Neuron (in vitro differentiated cells): ENCODE measurements at regions not wholly inside any gene's neighbourhood (a gene's known extent, or its start where the extent isn't known, plus 50 kb on each side); places are given as distances from the start of the nearest gene placed in this dataset.

Experiments used
- H2AFZ ChIP-seq: one replicate; pipeline ENCODE4 v1.6.1; 2013; ENCODE audit warnings: low read depth, mild to moderate bottlenecking, inconsistent platforms, low read length, moderate library complexity
- H3K27me3 ChIP-seq: one replicate; pipeline ENCODE4 v1.6.1; 2013; ENCODE audit warnings: low read length; ENCODE audit not compliant: insufficient read depth
- H3K36me3 ChIP-seq: one replicate; pipeline ENCODE4 v1.6.1; 2013; ENCODE audit warnings: low read length; ENCODE audit not compliant: insufficient read depth
- H3K4me1 ChIP-seq: one replicate; pipeline ENCODE4 v1.6.1; 2013; ENCODE audit warnings: low read length; ENCODE audit not compliant: insufficient read depth
- H3K4me3 ChIP-seq: 2 replicates; pipeline ENCODE4 v1.5.1; 2013; ENCODE audit warnings: mild to moderate bottlenecking, low read length, moderate library complexity
- H3K9me3 ChIP-seq: one replicate; pipeline ENCODE4 v1.6.1; 2013; ENCODE audit warnings: low read length

GRCh38 chr15:77851691-77852090 is 219.0 kb upstream of the LINGO1 start:
- peaks cover 10% of the 10 kb centered on the region for H3K27me3 ChIP-seq
- no peak overlapping the region for H3K4me3 ChIP-seq
- no peaks in the 10 kb centered on the region for H3K9me3 ChIP-seq
- no peak overlapping the region for H2AFZ ChIP-seq
- no peaks in the 10 kb centered on the region for H3K4me1 ChIP-seq
- H3K36me3 ChIP-seq: no peaks in the 10 kb centered on the region

GRCh38 chr15:77851086-77851485 is 218.4 kb upstream of the LINGO1 start:
- no peaks in the 10 kb centered on the region for H3K36me3 ChIP-seq
- no peaks in the 10 kb centered on the region for H3K4me1 ChIP-seq
- H3K27me3 ChIP-seq: peaks cover 10% of the 10 kb centered on the region
- no peaks in the 10 kb centered on the region for H3K9me3 ChIP-seq
- H2AFZ ChIP-seq: no peak overlapping the region
- no peak overlapping the region for H3K4me3 ChIP-seq

GRCh38 chr15:77846986-77847385 is 214.3 kb upstream of the LINGO1 start:
- H3K36me3 ChIP-seq: no peaks in the 10 kb centered on the region
- no peaks in the 10 kb centered on the region for H3K9me3 ChIP-seq
- H3K4me3 ChIP-seq: no peak overlapping the region
- H3K4me1 ChIP-seq: no peaks in the 10 kb centered on the region
- peaks cover 2% of the 10 kb centered on the region for H3K27me3 ChIP-seq
- H2AFZ ChIP-seq: no peak overlapping the region

DNA sequence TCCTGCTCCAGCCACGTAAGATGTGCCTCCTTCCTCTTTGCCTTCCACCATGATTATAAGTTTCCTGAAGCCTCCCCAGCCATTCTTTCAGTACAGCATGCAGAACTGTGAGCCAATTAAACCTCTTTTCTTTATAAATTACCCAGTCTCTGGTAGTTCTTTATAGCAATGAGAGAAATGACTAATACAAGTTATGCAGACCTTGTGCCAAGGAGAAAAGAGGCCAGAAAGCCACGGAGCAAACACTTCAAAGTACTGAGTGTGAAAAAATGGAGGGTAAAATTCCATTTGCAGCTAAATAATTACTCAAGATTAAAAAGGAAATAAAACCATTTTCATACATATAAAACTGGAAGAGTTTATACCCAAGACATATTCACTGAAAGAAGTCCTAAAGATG is 213.6 kb upstream of the LINGO1 start:
- no peak overlapping the region for H3K4me3 ChIP-seq
- H3K27me3 ChIP-seq: no peaks in the 10 kb centered on the region
- no peaks in the 10 kb centered on the region for H3K36me3 ChIP-seq
- no peaks in the 10 kb centered on the region for H3K4me1 ChIP-seq
- H2AFZ ChIP-seq: no peak overlapping the region
- no peaks in the 10 kb centered on the region for H3K9me3 ChIP-seq

DNA sequence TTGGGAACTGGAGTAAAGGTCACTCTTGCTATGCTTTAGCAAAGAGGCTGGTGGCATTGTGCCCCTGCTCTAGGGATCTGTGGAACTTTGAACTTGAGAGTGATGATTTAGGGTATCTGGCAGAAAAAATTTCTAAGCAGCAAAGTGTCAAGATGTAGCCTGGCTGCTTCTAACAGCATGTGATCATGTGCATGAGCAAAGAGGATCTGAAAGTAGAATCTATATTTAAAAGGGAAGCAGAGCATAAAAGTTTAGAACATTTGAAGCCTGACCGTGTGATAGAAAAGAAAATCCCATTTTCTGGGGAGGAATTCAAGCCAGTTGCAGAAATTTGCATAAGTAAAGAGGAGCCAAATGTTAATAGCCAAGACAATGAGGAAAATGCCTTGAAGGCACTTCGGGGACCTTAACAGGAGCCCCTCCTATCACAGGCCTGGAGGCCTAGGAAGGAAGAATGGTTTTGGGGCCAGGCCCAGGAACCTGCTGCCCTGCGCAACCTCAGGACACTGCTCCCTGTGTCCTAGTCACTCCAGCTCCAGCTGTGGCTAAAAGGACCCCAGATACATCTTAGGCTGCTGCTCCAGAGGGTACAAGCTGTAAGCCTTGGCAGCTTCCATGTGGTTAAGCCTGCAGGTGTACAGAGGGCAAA is 212.2 kb upstream of the LINGO1 start:
- no peaks in the 10 kb centered on the region for H3K4me1 ChIP-seq
- no peaks in the 10 kb centered on the region for H3K9me3 ChIP-seq
- H3K27me3 ChIP-seq: no peaks in the 10 kb centered on the region
- H2AFZ ChIP-seq: no peak overlapping the region
- no peak overlapping the region for H3K4me3 ChIP-seq
- H3K36me3 ChIP-seq: no peaks in the 10 kb centered on the region

DNA sequence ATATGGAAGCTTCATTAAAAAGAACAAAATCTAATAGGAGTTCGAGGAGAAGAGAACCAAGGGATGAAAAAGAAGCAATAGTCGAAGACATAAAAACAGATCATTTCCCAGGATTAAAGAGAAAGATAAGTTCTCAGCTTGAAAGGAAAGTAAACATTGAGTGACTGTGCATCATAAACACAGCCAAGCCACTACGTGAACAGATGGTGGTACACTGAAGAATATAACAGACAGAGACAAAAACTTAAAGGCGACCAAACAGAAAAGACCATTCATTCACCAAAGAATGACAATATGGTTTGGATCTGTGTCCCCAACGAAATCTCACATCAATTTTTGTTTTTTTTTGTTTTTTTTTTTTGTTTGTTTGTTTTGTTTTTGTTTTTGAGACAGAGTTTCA is 210.8 kb upstream of the LINGO1 start:
- Histone ChIP-seq H2AFZ (no peak overlapping the region), H3K4me3 (no peak overlapping the region), H3K4me1 (no peaks in the 10 kb centered on the region), H3K9me3 (no peaks in the 10 kb centered on the region), H3K36me3 (no peaks in the 10 kb centered on the region), H3K27me3 (no peaks in the 10 kb centered on the region)

- no peaks in the 10 kb centered on the region for H3K27me3 ChIP-seq
- no peaks in the 10 kb centered on the region for H3K4me1 ChIP-seq
- H3K36me3 ChIP-seq: no peaks in the 10 kb centered on the region
- no peak overlapping the region for H3K4me3 ChIP-seq
- no peak overlapping the region for H2AFZ ChIP-seq
- no peaks in the 10 kb centered on the region for H3K9me3 ChIP-seq
Observed at GRCh38 chr15:77840991-77841775, 208.5 kb upstream of the LINGO1 start.

GRCh38 chr15:77839970-77840905 is 207.5 kb upstream of the LINGO1 start:
- no peak overlapping the region for H2AFZ ChIP-seq

GRCh38 chr15:77839456-77839855 is 206.7 kb upstream of the LINGO1 start:
- Histone ChIP-seq H3K27me3 (no peaks in the 10 kb centered on the region), H3K4me1 (no peaks in the 10 kb centered on the region), H2AFZ (no peak overlapping the region), H3K36me3 (no peaks in the 10 kb centered on the region), H3K9me3 (no peaks in the 10 kb centered on the region), H3K4me3 (no peak overlapping the region)

More at GRCh38 chr15:77839970-77840905, 207.5 kb upstream of the LINGO1 start:
- no peak overlapping the region for H3K4me3 ChIP-seq
- H3K4me1 ChIP-seq: no peaks in the 10 kb centered on the region
- no peaks in the 10 kb centered on the region for H3K27me3 ChIP-seq
- no peaks in the 10 kb centered on the region for H3K36me3 ChIP-seq
- no peaks in the 10 kb centered on the region for H3K9me3 ChIP-seq

GRCh38 chr15:77838595-77838994 is 205.9 kb upstream of the LINGO1 start:
- Histone ChIP-seq H2AFZ (no peak overlapping the region), H3K9me3 (no peaks in the 10 kb centered on the region), H3K27me3 (no peaks in the 10 kb centered on the region), H3K4me3 (no peak overlapping the region), H3K36me3 (no peaks in the 10 kb centered on the region), H3K4me1 (no peaks in the 10 kb centered on the region)

DNA sequence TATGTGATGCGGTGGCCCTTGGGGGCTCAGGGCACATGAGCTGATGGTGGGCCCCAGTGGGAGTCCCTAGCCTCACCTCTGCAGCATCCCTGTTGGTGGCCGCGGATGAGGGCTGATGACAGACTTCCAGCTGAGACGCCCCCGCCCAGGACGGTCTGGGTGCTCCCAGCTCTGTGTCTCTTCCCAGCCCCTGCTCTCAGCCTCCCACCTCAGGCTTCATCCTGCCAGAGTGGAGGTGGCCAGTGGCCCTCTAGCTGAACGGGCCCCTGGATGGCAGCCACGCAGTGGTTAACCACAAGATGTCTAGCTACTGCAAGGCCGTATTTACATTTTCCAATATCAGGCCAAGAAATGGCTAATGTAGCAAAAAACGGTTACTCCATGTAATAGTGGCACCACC is 205.3 kb upstream of the LINGO1 start:
- Histone ChIP-seq H3K9me3 (no peaks in the 10 kb centered on the region), H3K36me3 (no peaks in the 10 kb centered on the region), H3K27me3 (no peaks in the 10 kb centered on the region), H3K4me3 (no peak overlapping the region), H3K4me1 (no peaks in the 10 kb centered on the region), H2AFZ (no peak overlapping the region)

DNA sequence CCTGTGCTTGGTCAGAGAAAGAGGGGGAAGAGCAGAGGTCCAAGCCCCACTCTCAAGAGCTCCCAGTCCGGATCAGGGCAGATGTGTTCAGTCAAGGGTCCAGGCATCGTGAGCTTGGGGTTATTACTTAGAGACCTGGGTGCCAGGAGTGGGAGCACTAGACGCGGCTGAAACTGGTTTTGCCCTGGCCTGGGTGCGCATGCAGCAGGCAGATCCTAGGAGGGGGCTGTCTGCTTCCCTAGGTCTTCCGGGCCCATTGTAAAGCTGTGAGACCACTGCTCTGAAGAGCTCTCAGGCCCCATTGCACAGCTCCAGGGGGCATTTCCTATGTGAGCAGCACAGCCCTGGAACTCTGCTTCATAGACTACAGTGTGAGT is 204.9 kb upstream of the LINGO1 start:
- H3K4me3 ChIP-seq: no peak overlapping the region
- no peaks in the 10 kb centered on the region for H3K9me3 ChIP-seq
- no peaks in the 10 kb centered on the region for H3K4me1 ChIP-seq
- H3K27me3 ChIP-seq: no peaks in the 10 kb centered on the region
- no peaks in the 10 kb centered on the region for H3K36me3 ChIP-seq
- no peak overlapping the region for H2AFZ ChIP-seq
